ENCODE measurements at regions not wholly inside any gene's neighbourhood (a gene's known extent, or its start where the extent isn't known, plus 50 kb on each side); places are given as distances from the start of the nearest gene placed in this dataset.

- TF ChIP-seq AFF4 (CRISPR knock-in tag; IDR thresholded peaks at IDR 0.05), result no peak
Measured at GRCh38 chr5:143739746-143740145, 72.2 kb upstream of the HMHB1 start (continued).

- in situ Hi-C loops (cut with HindIII; ENCODE audit: extremely low pct_ligation_motif_present, low pct_unique_long_range_greater_than_20kb), result no loop called here
- no TSS peak for BruUV-seq (replicated peaks)
- WGBS (ENCODE audit: low lambda C conversion rate), result 29% methylated on average over 2 of the region's 2 CpGs
- FAIRE-seq, result no peak
- peaks cover 0 to 3% of the 10 kb centered on the region in 2 experiments; a peak in 1 of 5 replicates for H3K27me3 ChIP-seq (ENCODE audit: control insufficient read depth in 1 of 2, insufficient read depth in 2 of 2, low read length in 2 of 2)
- no peak overlapping the region for H3K9ac ChIP-seq (ENCODE audit: insufficient read depth, low read depth, low read length)
- H3K36me3 ChIP-seq (replicated peaks in 1 of 2; ENCODE audit: control insufficient read depth in 1 of 2, insufficient read depth in 2 of 2, low read length in 2 of 2), result no peaks in the 10 kb centered on the region
- no peak for DNase-seq (ENCODE audit: low spot score)
- no peak overlapping the region for H3K27ac ChIP-seq (ENCODE audit: extremely low read length, insufficient read depth, low read length)
- TF ChIP-seq HNF4A (CRISPR knock-in tag; IDR thresholded peaks at IDR 0.05) (0 out of 2 replicates have a peak, but pooled peaks have one; percentile 17), NFE2L2 (IDR thresholded peaks at IDR 0.05; ENCODE audit: low read length) (no peak), CEBPB (IDR thresholded peaks at IDR 0.05; ENCODE audit: borderline replicate concordance, low read depth, low read length) (no peak)
- no peak overlapping the region for H3K4me2 ChIP-seq (ENCODE audit: low read depth, low read length)
- no peak overlapping the region for H3K4me3 ChIP-seq (replicated peaks in 1 of 3; ENCODE audit: insufficient read depth in 1 of 3, low read depth in 2 of 3, low read length in 3 of 3)
- no peak overlapping the region for H2AFZ ChIP-seq (ENCODE audit: low read length)
- H4K20me1 ChIP-seq (ENCODE audit: insufficient read depth, low read length), result no peaks in the 10 kb centered on the region
- ChIA-PET CTCF (ENCODE audit: low intra/inter-chr PET ratio, low total read pairs) (no interaction called here), POLR2A (no interaction called here)
- H3K4me1 ChIP-seq (ENCODE audit: insufficient read depth, low read length), result no peaks in the 10 kb centered on the region
- no peaks in the 10 kb centered on the region for H3K79me2 ChIP-seq (ENCODE audit: insufficient read depth, low read length)
- intact Hi-C loops (cut with micrococcal nuclease; ENCODE audit: unreplicated experiment), result no loop called here
- no peak for ATAC-seq
- no peaks in the 10 kb centered on the region for H3K9me3 ChIP-seq (ENCODE audit: low read length)
Measured at GRCh38 chr5:143738417-143739401, 73.3 kb upstream of the HMHB1 start.

Data from HepG2 (cell line).